ENCODE measurements at regions not wholly inside any gene's neighbourhood (a gene's known extent, or its start where the extent isn't known, plus 50 kb on each side); places are given as distances from the start of the nearest gene placed in this dataset.

DNA sequence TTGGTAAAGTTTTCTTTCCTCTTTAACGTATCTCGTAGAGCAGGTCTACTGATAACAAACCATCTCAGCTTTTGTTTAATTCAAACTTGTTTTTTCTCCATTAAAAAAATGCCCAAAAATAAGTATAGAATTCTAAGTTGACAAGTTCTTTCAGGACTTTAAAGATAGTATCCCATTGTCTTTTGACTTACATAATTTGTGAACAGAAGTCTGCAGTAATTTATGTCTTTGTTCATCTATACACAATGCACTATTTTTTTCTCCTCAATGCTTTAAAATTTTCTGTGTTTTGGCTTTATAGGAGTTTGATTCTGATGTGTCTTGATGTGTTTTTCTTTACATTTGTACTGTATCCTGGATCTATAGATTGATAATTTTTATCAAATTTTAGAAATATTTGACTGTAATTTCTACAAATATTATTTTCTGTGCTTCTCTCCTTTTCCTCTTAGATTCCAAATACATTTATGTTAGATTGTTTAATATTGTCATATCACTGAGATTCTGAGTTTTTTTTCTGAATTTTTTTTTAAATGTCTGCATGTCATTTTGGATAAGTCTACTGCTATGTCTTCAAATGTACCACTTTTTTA is 143.3 kb downstream of the FTCDNL1 start:
- DNase-seq, result no peak

DNA sequence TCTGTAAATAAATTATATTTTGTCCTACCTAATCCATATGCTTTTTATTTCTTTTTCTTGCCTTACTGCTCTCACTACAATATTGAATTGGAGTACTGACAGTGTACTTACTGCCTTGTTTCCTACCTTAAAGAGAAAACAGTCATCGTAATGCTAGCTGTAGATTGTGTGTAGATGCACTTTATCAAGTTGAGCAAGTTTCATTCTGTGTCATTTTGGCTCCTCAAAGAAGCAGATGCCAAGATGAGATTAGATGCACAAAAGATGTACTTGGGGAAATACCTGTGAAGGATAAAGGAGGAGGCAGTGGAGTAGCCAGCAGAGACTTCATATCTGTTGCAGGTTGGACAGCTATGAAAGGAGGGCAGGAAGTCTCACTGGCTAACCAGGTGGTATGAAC is 145.5 kb downstream of the FTCDNL1 start:
- no peak for DNase-seq

DNA sequence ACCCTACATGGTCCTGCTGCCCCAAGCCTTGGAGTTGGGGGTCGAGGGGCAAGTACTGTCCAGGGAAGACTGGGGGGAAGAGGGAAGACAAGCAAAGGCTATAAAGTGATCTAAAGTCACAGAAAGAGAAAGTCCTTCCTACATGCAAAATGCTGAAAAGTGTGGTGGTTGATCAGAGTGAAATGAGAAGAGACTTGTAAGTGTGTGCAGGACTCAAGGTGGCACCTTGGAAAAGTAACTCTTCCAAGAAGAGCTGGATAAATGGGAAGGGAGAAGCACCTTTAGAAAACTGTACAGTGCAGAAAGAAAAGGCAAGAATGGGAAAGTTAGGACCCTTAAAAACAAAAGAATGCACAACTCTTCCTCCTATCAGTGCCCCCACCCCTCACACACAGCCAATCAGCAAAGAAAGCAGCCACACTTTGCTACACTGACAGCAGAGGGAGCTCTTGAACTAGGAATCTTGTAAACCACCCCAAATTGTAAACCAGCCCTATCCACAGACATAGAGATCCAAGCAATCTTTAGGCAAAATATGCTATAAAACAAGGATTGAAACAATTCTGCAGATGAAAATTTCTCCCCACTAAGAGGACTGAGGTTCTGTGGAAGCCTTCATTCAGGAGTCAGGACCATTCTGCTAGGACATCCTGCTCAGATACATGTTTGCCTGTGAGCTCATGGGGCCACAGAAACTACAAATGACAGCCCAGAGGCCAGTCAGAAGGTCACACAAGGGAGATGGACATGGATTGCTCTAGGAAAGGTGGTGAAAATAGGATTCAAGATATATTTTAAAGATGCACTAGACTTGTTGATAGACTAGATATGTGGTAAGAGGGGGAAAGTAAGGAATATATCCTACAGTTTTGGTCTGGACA is 146.4 kb downstream of the FTCDNL1 start:
- no peak for DNase-seq

GRCh38 chr2:199703199-199703598 is 147.8 kb downstream of the FTCDNL1 start:
- no peak for DNase-seq

GRCh38 chr2:199697469-199697868 is 153.5 kb downstream of the FTCDNL1 start:
- DNase-seq, result no peak

DNA sequence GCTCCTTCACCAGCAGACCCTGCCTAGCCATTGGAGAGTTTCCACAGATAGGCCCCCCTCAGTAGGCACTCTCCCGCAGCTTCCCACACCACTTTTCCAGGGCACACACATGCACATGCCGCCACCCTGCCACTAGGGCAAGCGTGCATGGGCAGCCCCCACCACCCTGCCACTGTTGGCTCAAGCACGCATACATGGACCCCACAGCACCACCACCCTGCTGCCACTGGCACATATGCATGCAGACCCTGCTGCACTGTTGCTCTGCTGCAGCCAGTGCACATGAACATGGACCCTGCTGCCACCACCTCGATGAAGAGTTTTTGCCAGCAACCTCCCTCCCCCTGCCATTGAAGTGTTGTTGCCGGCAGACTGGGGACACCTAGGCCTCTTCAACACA is 154.9 kb downstream of the FTCDNL1 start:
- DNase-seq, result no peak

GRCh38 chr2:199693861-199694260 is 157.1 kb downstream of the FTCDNL1 start:
- no peak for DNase-seq

DNA sequence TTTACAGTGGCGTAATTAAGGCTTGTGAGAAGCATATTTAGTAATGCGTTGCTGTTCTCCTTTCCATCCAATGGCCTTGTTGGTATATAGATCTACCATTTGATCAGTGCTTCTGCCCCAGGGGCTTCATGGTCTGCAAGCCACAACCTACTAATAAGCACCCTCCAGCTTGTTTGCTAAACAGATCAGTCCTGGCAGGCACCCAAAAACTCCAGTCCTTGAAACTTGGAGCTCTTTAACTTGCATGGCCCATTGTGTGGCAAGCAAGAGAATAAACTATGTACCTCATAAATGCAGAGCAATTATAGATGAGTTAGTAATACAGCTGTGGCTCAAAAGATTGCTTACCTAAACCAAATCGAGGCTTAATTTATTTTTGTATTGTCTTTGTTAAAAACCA is 158.5 kb downstream of the FTCDNL1 start:
- peak; percentile 58 for DNase-seq

DNA sequence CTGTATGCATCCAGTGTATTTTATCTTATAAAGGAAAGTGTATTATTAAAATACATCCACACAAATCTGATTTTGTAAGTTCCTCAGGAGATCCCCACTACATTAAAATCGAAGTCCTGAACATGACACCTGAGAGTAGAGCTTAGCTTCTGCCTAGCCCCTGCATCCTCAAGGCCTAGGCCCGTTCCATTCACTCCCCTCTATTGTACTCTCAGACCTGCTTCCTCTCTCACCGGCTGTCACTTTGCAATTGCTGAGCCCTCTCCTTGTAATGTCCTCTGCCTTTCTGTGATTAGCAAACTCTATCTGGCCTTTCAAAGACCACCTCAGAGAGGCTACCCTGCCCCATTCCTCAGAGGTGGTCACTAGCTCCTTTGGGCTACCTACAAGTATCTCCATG is 160.8 kb downstream of the FTCDNL1 start:
- no peak for DNase-seq

DNA sequence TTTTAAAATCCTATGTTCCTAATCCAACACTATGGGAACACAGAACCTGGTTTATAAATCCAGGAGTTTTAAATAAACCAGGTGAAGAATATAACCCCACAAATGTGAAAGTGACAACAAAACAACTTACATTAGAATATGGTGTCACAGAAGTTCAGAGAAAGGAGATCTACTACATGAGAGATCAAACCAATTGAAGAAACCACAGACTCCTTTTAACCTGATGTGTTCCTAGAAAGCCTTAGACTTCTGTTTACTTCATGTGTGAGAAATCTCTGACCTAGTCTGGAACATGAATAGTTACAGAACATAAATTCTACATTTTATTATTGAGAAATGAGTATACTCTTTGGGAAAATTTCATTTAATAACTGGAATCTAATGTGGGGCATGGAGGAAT is 165.3 kb downstream of the FTCDNL1 start:
- no peak for DNase-seq

- DNase-seq, result no peak
These were observed 166.2 kb downstream of the FTCDNL1 start for GRCh38 chr2:199684832-199685231.

DNA sequence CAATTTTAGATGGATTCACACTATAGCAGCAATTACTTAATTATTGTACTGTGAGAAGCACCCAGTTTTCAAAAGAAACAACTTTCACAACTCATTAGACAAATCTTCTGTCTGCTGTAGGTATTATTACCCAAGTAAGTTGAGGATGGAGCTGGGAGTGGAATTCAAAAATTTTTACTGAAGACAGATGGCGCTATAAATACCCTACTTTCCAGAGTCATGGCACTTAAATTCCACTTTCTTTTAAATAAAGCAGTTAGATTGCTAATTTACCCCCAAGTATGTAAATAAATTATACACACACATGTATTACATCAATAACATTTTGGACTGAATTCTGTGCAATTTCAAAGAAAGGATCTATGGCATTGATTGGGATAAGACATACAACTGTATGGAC is 166.8 kb downstream of the FTCDNL1 start:
- no peak for DNase-seq

GRCh38 chr2:199682001-199682400 is 169.0 kb downstream of the FTCDNL1 start:
- no peak for DNase-seq

- DNase-seq, result no peak
These were observed 170.5 kb downstream of the FTCDNL1 start for GRCh38 chr2:199680482-199680881.

DNA sequence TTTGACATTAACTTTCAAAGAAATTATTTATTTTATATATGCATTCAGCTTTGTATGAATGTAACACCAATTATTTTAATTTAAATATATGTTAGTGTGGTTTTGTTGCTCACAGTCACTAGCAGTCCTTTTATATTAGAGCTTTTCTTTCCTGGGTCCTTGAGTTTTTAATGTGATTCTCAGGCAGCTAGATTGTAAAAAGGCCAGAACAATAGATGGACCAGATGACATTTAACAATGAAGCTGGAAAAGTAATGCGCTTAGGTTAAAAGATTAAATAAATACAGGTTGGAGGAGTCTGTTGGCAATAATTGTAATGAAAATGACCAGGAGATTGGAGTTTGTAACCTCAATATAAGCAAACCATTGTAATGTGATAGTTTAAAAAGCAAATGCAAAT is 171.1 kb downstream of the FTCDNL1 start:
- DNase-seq, result no peak

GRCh38 chr2:199677881-199678280 is 173.1 kb downstream of the FTCDNL1 start:
- no peak for DNase-seq

- no peak for DNase-seq
These were observed 182.3 kb downstream of the FTCDNL1 start for GRCh38 chr2:199668645-199669044.

DNA sequence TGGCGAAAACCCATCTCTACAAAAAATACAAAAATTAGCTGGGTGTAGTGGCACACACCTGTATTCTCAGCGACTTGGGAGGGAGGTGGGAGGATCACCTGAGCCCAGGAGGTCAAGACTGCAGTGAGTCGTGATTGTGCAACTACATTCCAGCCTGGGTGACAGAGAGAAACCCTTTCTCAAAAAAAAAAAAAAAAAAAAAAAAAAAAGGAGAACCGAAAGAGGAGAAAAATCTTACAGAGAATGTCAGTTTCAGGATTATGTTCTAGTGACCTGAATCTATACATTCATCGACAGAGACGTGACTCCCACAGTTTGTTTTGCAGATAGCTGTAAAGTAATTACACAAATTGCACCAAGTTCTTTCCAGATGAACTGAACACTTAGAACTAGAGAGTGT is 187.8 kb downstream of the FTCDNL1 start:
- DNase-seq, result no peak

DNA sequence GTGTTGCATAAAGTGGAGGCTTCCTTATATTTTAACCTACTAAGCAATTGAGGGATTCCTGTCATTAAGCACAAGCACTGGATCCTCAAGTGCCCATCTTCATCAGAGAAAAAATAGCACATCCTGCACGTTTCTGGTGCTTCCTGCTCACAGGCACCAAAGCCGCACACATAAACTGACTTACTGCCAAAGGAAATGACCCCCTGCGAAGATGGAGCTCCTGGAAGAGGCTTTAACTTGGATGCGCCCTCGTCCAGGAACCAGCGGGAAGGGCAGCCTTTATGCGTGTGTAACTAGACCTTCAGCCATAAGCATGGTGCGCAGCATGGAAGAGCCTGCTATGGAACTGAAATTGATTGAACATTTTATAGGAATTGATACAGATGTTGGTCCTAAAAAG is 188.7 kb downstream of the FTCDNL1 start:
- no peak for DNase-seq

DNA sequence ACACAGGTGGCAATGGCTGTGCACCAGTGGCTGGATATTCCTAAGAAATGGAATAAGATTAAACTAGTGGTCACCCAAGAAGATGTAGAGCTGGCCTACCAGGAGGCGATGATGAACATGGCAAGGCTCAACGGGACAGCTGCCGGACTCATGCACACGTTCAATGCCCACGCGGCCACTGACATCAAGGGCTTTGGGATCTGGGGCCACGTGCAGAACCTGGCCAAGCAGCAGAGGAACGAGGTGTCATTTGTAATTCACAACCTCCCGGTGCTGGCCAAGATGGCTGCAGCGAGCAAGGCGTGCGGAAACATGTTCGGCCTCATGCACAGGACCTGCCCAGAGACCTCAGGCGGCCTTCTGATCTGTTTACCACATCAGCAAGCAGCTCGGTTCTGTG is 190.8 kb downstream of the FTCDNL1 start:
- no peak for DNase-seq

DNA sequence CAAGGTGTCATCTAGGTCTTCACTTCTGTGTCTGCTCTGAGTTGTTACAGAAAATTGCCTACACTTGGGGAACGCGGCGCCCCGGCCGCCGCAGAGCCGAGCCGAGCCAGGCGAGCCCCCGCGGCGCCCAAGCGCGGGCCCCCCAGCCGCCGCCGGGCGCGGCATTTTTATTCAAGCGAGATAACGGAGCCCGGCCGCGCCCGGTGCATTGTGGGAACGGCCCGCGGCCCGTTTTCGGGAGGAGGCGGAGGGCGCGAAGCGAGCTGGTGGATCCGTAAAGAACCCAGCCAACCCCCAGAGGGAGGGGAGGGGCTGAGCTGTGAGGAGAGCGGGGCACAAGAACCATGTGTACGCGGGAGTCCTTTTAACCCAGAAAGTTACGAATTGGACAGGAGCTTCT is 191.8 kb downstream of the FTCDNL1 start:
- DNase-seq, result no peak

DNA sequence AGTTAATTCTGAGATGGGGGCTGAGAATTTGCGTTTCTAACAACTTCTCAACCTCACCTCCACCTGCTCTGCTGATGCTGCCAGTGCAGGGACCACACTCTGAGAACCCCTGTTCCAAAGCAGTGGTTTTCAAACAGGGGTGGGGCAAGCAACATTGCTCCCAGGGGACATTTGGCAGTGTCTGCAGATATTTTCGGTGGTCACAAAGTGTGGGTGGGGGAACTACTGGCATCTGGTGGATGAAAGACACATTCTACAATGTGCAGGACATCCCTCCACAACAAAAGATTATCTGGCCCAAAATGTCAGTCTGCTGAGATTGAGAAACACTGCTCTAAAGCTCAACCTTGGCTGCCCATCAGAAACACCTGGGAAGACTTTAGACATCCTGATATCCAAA is 188.7 kb upstream of the SATB2 start:
- DNase-seq, result no peak

GRCh38 chr2:199631129-199631528 is 173.4 kb upstream of the SATB2 start:
- no peak for DNase-seq

GRCh38 chr2:199629301-199629700 is 171.6 kb upstream of the SATB2 start:
- DNase-seq, result no peak

DNA sequence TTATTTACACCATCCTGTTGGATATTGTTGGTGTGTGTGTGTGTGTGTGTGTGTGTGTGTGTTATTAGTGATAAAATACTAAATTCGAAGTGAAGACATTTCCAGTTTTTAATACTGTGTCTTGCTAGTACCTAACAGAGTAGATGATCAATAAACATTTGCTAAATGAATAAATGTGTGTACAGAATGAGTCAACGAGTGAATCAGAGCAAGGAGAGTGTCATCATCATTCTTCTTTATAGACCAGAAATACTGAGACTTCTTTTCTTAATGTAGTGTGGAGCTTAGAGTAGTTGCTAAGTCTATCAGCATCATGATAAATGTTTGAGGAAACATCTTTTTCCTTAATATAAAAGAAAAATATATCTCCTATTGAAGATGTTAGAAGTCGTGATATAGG is 169.7 kb upstream of the SATB2 start:
- DNase-seq, result no peak
